ENCODE measurements at regions not wholly inside any gene's neighbourhood (a gene's known extent, or its start where the extent isn't known, plus 50 kb on each side); places are given as distances from the start of the nearest gene placed in this dataset.

GRCh38 chr12:91516695-91517047 lies 334.1 kb upstream of the DCN start (continued):
- TF ChIP-seq ZBTB33 (IDR thresholded peaks at IDR 0.05) (no peak), HNF4A (conservative IDR thresholded peaks at IDR 0.05) (no peak), CTCF (IDR thresholded peaks at IDR 0.05; ENCODE audit: low read depth, low read length, missing input control) (no peak), TAF1 (conservative IDR thresholded peaks at IDR 0.05) (no peak), HNF4G (IDR thresholded peaks at IDR 0.05) (no peak)

- no peak for TF ChIP-seq RAD21 (IDR thresholded peaks at IDR 0.05)
- TF ChIP-seq FOXA2 (IDR thresholded peaks at IDR 0.05): no peak
- TF ChIP-seq FOXA1 (IDR thresholded peaks at IDR 0.05): no peak
- TF ChIP-seq ZBTB33 (IDR thresholded peaks at IDR 0.05): no peak
- no peak for TF ChIP-seq RXRA (IDR thresholded peaks at IDR 0.05)
- TF ChIP-seq EGR1 (IDR thresholded peaks at IDR 0.05; ENCODE audit: low read depth in 2 of 2): no peak
- TF ChIP-seq NR2F2 (IDR thresholded peaks at IDR 0.05): no peak
- TF ChIP-seq REST (IDR thresholded peaks at IDR 0.05): no peak
- no peak for TF ChIP-seq HNF4G (IDR thresholded peaks at IDR 0.05)
- no peak for TF ChIP-seq SP1 (IDR thresholded peaks at IDR 0.05)
- TF ChIP-seq TAF1 (conservative IDR thresholded peaks at IDR 0.05): no peak
Measured at GRCh38 chr12:91515944-91516694, 333.5 kb upstream of the DCN start.

More at GRCh38 chr12:91515944-91516694, 333.5 kb upstream of the DCN start:
- DNase-seq (ENCODE audit: low spot score): no peak
- H3K4me1 ChIP-seq (ENCODE audit: control insufficient read depth in 4 of 4, insufficient read depth in 4 of 4, low read length in 3 of 4): no peaks in the 10 kb centered on the region
- H3K9me3 ChIP-seq (ENCODE audit: control insufficient read depth in 4 of 4, low read length in 3 of 4): no peaks in the 10 kb centered on the region
- H3K9ac ChIP-seq (ENCODE audit: low read depth in 1 of 2, low read length in 2 of 2): no peak overlapping the region
- WGBS: 54% methylated on average over 5 of the region's 5 CpGs
- H3K27ac ChIP-seq (ENCODE audit: low read depth in 1 of 2, low read length in 2 of 2): no peak overlapping the region
- H3K27me3 ChIP-seq (ENCODE audit: control insufficient read depth in 4 of 4, insufficient read depth in 4 of 4, low read length in 3 of 4): peaks cover 0 to 5% (median 1%) of the 10 kb centered on the region in 4 donors
- no peaks in the 10 kb centered on the region for H3K36me3 ChIP-seq (ENCODE audit: control insufficient read depth in 4 of 4, insufficient read depth in 3 of 4, low read depth in 1 of 4, low read length in 3 of 4)
- H3K4me3 ChIP-seq (ENCODE audit: low read depth in 1 of 3, low read length in 3 of 3): no peak overlapping the region

Data from liver (tissue), 8 donors.